OCI-LY1 (cell line): ENCODE measurements at regions not wholly inside any gene's neighbourhood (a gene's known extent, or its start where the extent isn't known, plus 50 kb on each side); places are given as distances from the start of the nearest gene placed in this dataset.

Experiments used
- H2AFZ ChIP-seq: fragments of 200-600 bp; sonication (generic), shearing (Covaris generic); 2 replicates; pipeline ENCODE4 v1.6.0; 2014; ENCODE audit warnings: antibody characterized with exemption, mild to moderate bottlenecking, low read length
- H3F3A ChIP-seq: fragments of 200-600 bp; sonication (generic), shearing (Covaris generic); 2 replicates; pipeline ENCODE4 v1.6.0; 2014; ENCODE audit warnings: mild to moderate bottlenecking, antibody characterized with exemption, low read length, moderate library complexity; ENCODE audit not compliant: insufficient read depth
- H3K27ac ChIP-seq: fragments of 200-600 bp; sonication (generic); 2 replicates; pipeline ENCODE4 v1.5.1; 2014; ENCODE audit warnings: low read length, mixed run types, mild to moderate bottlenecking, low read depth; ENCODE audit not compliant: poor library complexity, severe bottlenecking
- H3K27me3 ChIP-seq: fragments of 200-600 bp; sonication (generic); 2 replicates; pipeline ENCODE4 v1.6.0; 2014; ENCODE audit warnings: antibody characterized with exemption, mild to moderate bottlenecking, low read length, moderate library complexity; ENCODE audit not compliant: insufficient read depth
- H3K36me3 ChIP-seq: fragments of 200-600 bp; sonication (generic); 2 replicates; pipeline ENCODE4 v1.6.1; 2014; ENCODE audit warnings: mild to moderate bottlenecking, antibody characterized with exemption, low read length, moderate library complexity, mixed read lengths; ENCODE audit not compliant: insufficient read depth
- H3K4me1 ChIP-seq: fragments of 200-600 bp; sonication (generic); 2 replicates; pipeline ENCODE4 v1.5.1; 2014; ENCODE audit warnings: mild to moderate bottlenecking, low read length, moderate library complexity; ENCODE audit not compliant: insufficient read depth, severe bottlenecking
- H3K4me2 ChIP-seq: fragments of 200-600 bp; sonication (generic), shearing (Covaris generic); 2 replicates; pipeline ENCODE4 v1.6.1; 2014; ENCODE audit warnings: low read length
- H3K4me3 ChIP-seq: fragments of 200-600 bp; sonication (generic); 2 replicates; pipeline ENCODE4 v1.5.1; 2014; ENCODE audit warnings: low read length, low read depth, mild to moderate bottlenecking, mixed read lengths; ENCODE audit not compliant: poor library complexity, severe bottlenecking
- H3K79me2 ChIP-seq: fragments of 200-600 bp; shearing (Covaris generic); 2 replicates; pipeline ENCODE4 v1.6.1; 2016; ENCODE audit warnings: mixed run types, low read length, mixed read lengths; ENCODE audit not compliant: insufficient read depth
- H3K9ac ChIP-seq: fragments of 200-600 bp; sonication (generic), shearing (Covaris generic); 2 replicates; pipeline ENCODE4 v1.6.1; 2014; ENCODE audit warnings: mild to moderate bottlenecking, low read length, mixed read lengths
- H3K9me2 ChIP-seq: fragments of 200-600 bp; sonication (generic), shearing (Covaris generic); 2 replicates; pipeline ENCODE4 v1.6.1; 2014; ENCODE audit warnings: low read depth, mild to moderate bottlenecking, low read length, mixed read lengths
- H3K9me3 ChIP-seq: fragments of 200-600 bp; shearing (Covaris generic); 2 replicates; pipeline ENCODE4 v1.6.1; 2014; ENCODE audit warnings: low read length, mixed read lengths
- H4K20me1 ChIP-seq: fragments of 200-600 bp; sonication (generic), shearing (Covaris generic); 2 replicates; pipeline ENCODE4 v1.6.0; 2016; ENCODE audit warnings: mild to moderate bottlenecking, low read length; ENCODE audit not compliant: insufficient read depth
- EZH2 ChIP-seq: fragments of 200-600 bp; sonication (generic), shearing (Covaris generic); IDR thresholded peaks from 2 replicates; pipeline ENCODE4 v1.8.0; 2017; ENCODE audit warnings: borderline replicate concordance, mixed run types, mild to moderate bottlenecking, antibody characterized with exemption, low read length, moderate library complexity, mixed read lengths
- TF ChIP-seq, protein P1 (sequence below): fragments of 200-600 bp; sonication (generic), shearing (Covaris generic); IDR thresholded peaks from 2 replicates; pipeline ENCODE4 v1.5.1; 2017; ENCODE audit warnings: mild to moderate bottlenecking, antibody characterized with exemption, low read length, moderate library complexity, mixed read lengths

DNA sequence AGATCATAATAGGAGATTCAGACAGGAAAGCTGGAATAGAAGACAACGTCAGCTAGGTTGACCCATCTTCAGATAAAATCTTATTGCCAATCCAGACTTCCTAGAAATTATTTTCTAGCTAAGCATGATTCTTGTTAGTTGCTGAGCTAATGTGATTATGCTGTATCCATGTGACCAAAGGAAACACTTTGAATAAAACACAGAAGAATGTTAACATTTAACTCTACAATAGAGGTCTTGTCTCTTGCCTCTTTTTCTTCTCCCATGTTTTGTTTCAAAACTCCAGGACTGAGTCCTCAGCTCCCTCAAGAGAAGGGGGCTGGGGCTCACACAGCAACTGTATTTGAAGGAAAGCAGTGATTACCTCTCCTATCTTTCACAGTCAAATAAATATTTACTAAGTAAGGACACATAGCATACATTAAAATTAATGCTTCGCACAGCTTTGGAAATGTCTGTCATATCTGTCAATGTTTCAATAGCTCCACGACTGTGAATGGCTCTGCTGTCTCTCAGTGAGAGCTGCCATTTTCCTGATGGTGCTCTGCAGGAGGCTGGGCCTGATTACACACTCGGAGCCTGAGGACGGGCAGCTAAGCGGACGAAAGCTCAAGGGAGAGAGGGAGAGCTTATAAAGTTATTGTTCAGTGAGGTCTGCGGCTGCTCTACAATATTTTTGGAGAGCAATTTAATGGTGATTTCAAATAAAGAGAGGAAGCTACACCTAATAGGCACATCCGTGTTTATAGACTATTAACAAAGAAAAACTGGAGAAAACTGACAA, 64.8 kb upstream of the ZNF462 start:
- no peaks in the 10 kb centered on the region for H3F3A ChIP-seq
- H3K4me2 ChIP-seq, result no peak overlapping the region
- no peaks in the 10 kb centered on the region for H4K20me1 ChIP-seq
- no peaks in the 10 kb centered on the region for H3K79me2 ChIP-seq
- no peak overlapping the region for H3K4me3 ChIP-seq
- TF ChIP-seq, protein P1, sequence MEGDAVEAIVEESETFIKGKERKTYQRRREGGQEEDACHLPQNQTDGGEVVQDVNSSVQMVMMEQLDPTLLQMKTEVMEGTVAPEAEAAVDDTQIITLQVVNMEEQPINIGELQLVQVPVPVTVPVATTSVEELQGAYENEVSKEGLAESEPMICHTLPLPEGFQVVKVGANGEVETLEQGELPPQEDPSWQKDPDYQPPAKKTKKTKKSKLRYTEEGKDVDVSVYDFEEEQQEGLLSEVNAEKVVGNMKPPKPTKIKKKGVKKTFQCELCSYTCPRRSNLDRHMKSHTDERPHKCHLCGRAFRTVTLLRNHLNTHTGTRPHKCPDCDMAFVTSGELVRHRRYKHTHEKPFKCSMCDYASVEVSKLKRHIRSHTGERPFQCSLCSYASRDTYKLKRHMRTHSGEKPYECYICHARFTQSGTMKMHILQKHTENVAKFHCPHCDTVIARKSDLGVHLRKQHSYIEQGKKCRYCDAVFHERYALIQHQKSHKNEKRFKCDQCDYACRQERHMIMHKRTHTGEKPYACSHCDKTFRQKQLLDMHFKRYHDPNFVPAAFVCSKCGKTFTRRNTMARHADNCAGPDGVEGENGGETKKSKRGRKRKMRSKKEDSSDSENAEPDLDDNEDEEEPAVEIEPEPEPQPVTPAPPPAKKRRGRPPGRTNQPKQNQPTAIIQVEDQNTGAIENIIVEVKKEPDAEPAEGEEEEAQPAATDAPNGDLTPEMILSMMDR, result no peak
- TF ChIP-seq EZH2, result no peak
- no peak overlapping the region for H3K27ac ChIP-seq
- no peak overlapping the region for H2AFZ ChIP-seq
- H3K27me3 ChIP-seq, result no peaks in the 10 kb centered on the region
- no peaks in the 10 kb centered on the region for H3K9me3 ChIP-seq
- no peak overlapping the region for H3K9ac ChIP-seq
- no peaks in the 10 kb centered on the region for H3K9me2 ChIP-seq
- H3K4me1 ChIP-seq, result no peaks in the 10 kb centered on the region
- H3K36me3 ChIP-seq, result no peaks in the 10 kb centered on the region

- Histone ChIP-seq H3K9me3 (no peaks in the 10 kb centered on the region), H3K4me1 (no peaks in the 10 kb centered on the region), H3K4me2 (no peak overlapping the region), H3K36me3 (no peaks in the 10 kb centered on the region), H4K20me1 (no peaks in the 10 kb centered on the region), H3K27me3 (no peaks in the 10 kb centered on the region), H3K27ac (no peak overlapping the region), H3K4me3 (no peak overlapping the region), H3K79me2 (no peaks in the 10 kb centered on the region), H3F3A (no peaks in the 10 kb centered on the region), H2AFZ (no peak overlapping the region), H3K9ac (no peak overlapping the region), H3K9me2 (no peaks in the 10 kb centered on the region)
- TF ChIP-seq EZH2, result no peak
- TF ChIP-seq, protein P1, result no peak
These were observed 63.8 kb upstream of the ZNF462 start for GRCh38 chr9:106799152-106799551.

DNA sequence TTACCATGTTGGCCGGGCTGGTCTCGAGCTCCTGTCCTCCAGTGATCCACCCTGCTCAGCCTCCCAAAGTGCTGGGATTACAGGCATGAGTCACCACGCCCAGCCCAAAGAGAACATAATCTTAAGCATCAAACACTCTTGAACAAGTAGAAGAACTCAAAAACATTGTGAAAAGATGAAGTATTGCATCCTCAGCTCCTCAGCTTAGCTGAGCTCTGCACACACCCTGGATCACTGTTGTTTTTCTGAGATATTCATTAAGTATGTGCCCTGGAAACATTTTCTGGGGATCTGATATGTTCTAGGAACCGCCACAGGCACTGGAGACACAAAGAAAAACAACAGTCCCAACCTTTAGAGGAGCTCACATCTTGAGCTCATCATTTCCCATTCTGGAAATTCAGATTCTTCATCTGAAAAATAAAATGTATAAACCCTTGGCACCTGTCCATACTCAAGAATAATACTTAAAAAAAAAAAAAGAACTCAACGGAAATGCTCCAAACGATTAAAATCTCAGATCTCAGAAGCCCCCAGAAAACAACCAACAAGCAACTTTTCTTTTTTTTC, 62.2 kb upstream of the ZNF462 start:
- Histone ChIP-seq H3K9me3 (no peaks in the 10 kb centered on the region), H3K9me2 (no peaks in the 10 kb centered on the region), H3K9ac (no peak overlapping the region), H3K27me3 (no peaks in the 10 kb centered on the region), H3K4me1 (no peaks in the 10 kb centered on the region), H3F3A (no peaks in the 10 kb centered on the region), H3K4me2 (no peak overlapping the region), H3K4me3 (no peak overlapping the region), H2AFZ (no peak overlapping the region), H4K20me1 (no peaks in the 10 kb centered on the region), H3K79me2 (no peaks in the 10 kb centered on the region), H3K27ac (no peak overlapping the region), H3K36me3 (no peaks in the 10 kb centered on the region)
- TF ChIP-seq, protein P1, result no peak
- no peak for TF ChIP-seq EZH2
